ENCODE measurements at regions not wholly inside any gene's neighbourhood (a gene's known extent, or its start where the extent isn't known, plus 50 kb on each side); places are given as distances from the start of the nearest gene placed in this dataset.
"Not testable (repeated sequence)": the region's sequence is repeated elsewhere in the genome, so short reads cannot be mapped to it uniquely, and the experiment has no call there.

GRCh38 chr12:89289720-89290119 lies 62.6 kb downstream of the DUSP6 start:
- Histone ChIP-seq H3K4me3 (ENCODE audit: low read length) (no peak overlapping the region), H3K27me3 (ENCODE audit: insufficient read depth, low read length) (no peaks in the 10 kb centered on the region), H3K9me3 (ENCODE audit: low read depth, low read length) (no peaks in the 10 kb centered on the region), H3K4me1 (ENCODE audit: insufficient read depth, low read length) (no peaks in the 10 kb centered on the region)

GRCh38 chr12:89288959-89289358 lies 63.3 kb downstream of the DUSP6 start:
- Histone ChIP-seq H3K9me3 (ENCODE audit: low read depth, low read length) (no peaks in the 10 kb centered on the region), H3K4me1 (ENCODE audit: insufficient read depth, low read length) (no peaks in the 10 kb centered on the region), H3K4me3 (ENCODE audit: low read length) (no peak overlapping the region), H3K27me3 (ENCODE audit: insufficient read depth, low read length) (no peaks in the 10 kb centered on the region)

GRCh38 chr12:89286501-89286900 lies 65.8 kb downstream of the DUSP6 start:
- H3K27me3 ChIP-seq (ENCODE audit: insufficient read depth, low read length): no peaks in the 10 kb centered on the region
- H3K4me3 ChIP-seq (ENCODE audit: low read length): no peak overlapping the region
- no peaks in the 10 kb centered on the region for H3K9me3 ChIP-seq (ENCODE audit: low read depth, low read length)
- peaks cover 5% of the 10 kb centered on the region for H3K4me1 ChIP-seq (ENCODE audit: insufficient read depth, low read length)

GRCh38 chr12:89281539-89281867 lies 70.8 kb downstream of the DUSP6 start:
- H3K4me1 ChIP-seq (ENCODE audit: insufficient read depth, low read length): peaks cover 12% of the 10 kb centered on the region
- no peaks in the 10 kb centered on the region for H3K27me3 ChIP-seq (ENCODE audit: insufficient read depth, low read length)
- no peak overlapping the region for H3K4me3 ChIP-seq (ENCODE audit: low read length)
- H3K9me3 ChIP-seq (ENCODE audit: low read depth, low read length): no peaks in the 10 kb centered on the region

- Histone ChIP-seq H3K27me3 (ENCODE audit: insufficient read depth, low read length) (no peaks in the 10 kb centered on the region), H3K9me3 (ENCODE audit: low read depth, low read length) (no peaks in the 10 kb centered on the region), H3K4me3 (ENCODE audit: low read length) (no peak overlapping the region), H3K4me1 (ENCODE audit: insufficient read depth, low read length) (peaks cover 12% of the 10 kb centered on the region)
Observed at GRCh38 chr12:89280833-89281538, 71.3 kb downstream of the DUSP6 start.

- no peak overlapping the region for H3K4me3 ChIP-seq (ENCODE audit: low read length)
- H3K27me3 ChIP-seq (ENCODE audit: insufficient read depth, low read length): no peaks in the 10 kb centered on the region
- peaks cover 12% of the 10 kb centered on the region for H3K4me1 ChIP-seq (ENCODE audit: insufficient read depth, low read length)
- H3K9me3 ChIP-seq (ENCODE audit: low read depth, low read length): no peaks in the 10 kb centered on the region
Observed at GRCh38 chr12:89279499-89279898, 72.8 kb downstream of the DUSP6 start.

GRCh38 chr12:89278862-89279261 lies 73.4 kb downstream of the DUSP6 start:
- H3K27me3 ChIP-seq (ENCODE audit: insufficient read depth, low read length): no peaks in the 10 kb centered on the region
- peaks cover 12% of the 10 kb centered on the region for H3K4me1 ChIP-seq (ENCODE audit: insufficient read depth, low read length)
- no peak overlapping the region for H3K4me3 ChIP-seq (ENCODE audit: low read length)
- no peaks in the 10 kb centered on the region for H3K9me3 ChIP-seq (ENCODE audit: low read depth, low read length)

- Histone ChIP-seq H3K4me3 (ENCODE audit: low read length) (no peak overlapping the region), H3K4me1 (ENCODE audit: insufficient read depth, low read length) (peaks cover 12% of the 10 kb centered on the region), H3K27me3 (ENCODE audit: insufficient read depth, low read length) (no peaks in the 10 kb centered on the region), H3K9me3 (ENCODE audit: low read depth, low read length) (no peaks in the 10 kb centered on the region)
Observed at GRCh38 chr12:89278169-89278568, 74.1 kb downstream of the DUSP6 start.

- no peaks in the 10 kb centered on the region for H3K9me3 ChIP-seq (ENCODE audit: low read depth, low read length)
- H3K4me1 ChIP-seq (ENCODE audit: insufficient read depth, low read length): peaks cover 11% of the 10 kb centered on the region
- H3K4me3 ChIP-seq (ENCODE audit: low read length): no peak overlapping the region
- H3K27me3 ChIP-seq (ENCODE audit: insufficient read depth, low read length): no peaks in the 10 kb centered on the region
Observed at GRCh38 chr12:89276860-89277259, 75.4 kb downstream of the DUSP6 start.

- H3K9me3 ChIP-seq (ENCODE audit: low read depth, low read length): no peaks in the 10 kb centered on the region
- peaks cover 8% of the 10 kb centered on the region for H3K4me1 ChIP-seq (ENCODE audit: insufficient read depth, low read length)
- H3K4me3 ChIP-seq (ENCODE audit: low read length): no peak overlapping the region
- H3K27me3 ChIP-seq (ENCODE audit: insufficient read depth, low read length): no peaks in the 10 kb centered on the region
Observed at GRCh38 chr12:89273525-89273924, 78.8 kb downstream of the DUSP6 start.

GRCh38 chr12:89270548-89270947 lies 81.8 kb downstream of the DUSP6 start:
- no peaks in the 10 kb centered on the region for H3K27me3 ChIP-seq (ENCODE audit: insufficient read depth, low read length)
- no peaks in the 10 kb centered on the region for H3K9me3 ChIP-seq (ENCODE audit: low read depth, low read length)
- peaks cover 19% of the 10 kb centered on the region for H3K4me1 ChIP-seq (ENCODE audit: insufficient read depth, low read length)
- H3K4me3 ChIP-seq (ENCODE audit: low read length): no peak overlapping the region

GRCh38 chr12:89269174-89269573 lies 83.1 kb downstream of the DUSP6 start:
- H3K4me3 ChIP-seq (ENCODE audit: low read length): no peak overlapping the region
- H3K9me3 ChIP-seq (ENCODE audit: low read depth, low read length): no peaks in the 10 kb centered on the region
- H3K27me3 ChIP-seq (ENCODE audit: insufficient read depth, low read length): no peaks in the 10 kb centered on the region
- H3K4me1 ChIP-seq (ENCODE audit: insufficient read depth, low read length): peaks cover 19% of the 10 kb centered on the region

GRCh38 chr12:89267404-89267803 lies 84.9 kb downstream of the DUSP6 start:
- H3K4me3 ChIP-seq (ENCODE audit: low read length): no peak overlapping the region
- H3K9me3 ChIP-seq (ENCODE audit: low read depth, low read length): no peaks in the 10 kb centered on the region
- H3K27me3 ChIP-seq (ENCODE audit: insufficient read depth, low read length): no peaks in the 10 kb centered on the region
- peaks cover 19% of the 10 kb centered on the region for H3K4me1 ChIP-seq (ENCODE audit: insufficient read depth, low read length)

GRCh38 chr12:89266574-89267188 lies 85.6 kb downstream of the DUSP6 start:
- H3K9me3 ChIP-seq (ENCODE audit: low read depth, low read length); H3K27me3 ChIP-seq (ENCODE audit: insufficient read depth, low read length); H3K4me3 ChIP-seq (ENCODE audit: low read length): not testable (repeated sequence)
- peaks cover 19% of the 10 kb centered on the region for H3K4me1 ChIP-seq (ENCODE audit: insufficient read depth, low read length)

- H3K4me3 ChIP-seq (ENCODE audit: low read length): no peak overlapping the region
- H3K9me3 ChIP-seq (ENCODE audit: low read depth, low read length): no peaks in the 10 kb centered on the region
- H3K27me3 ChIP-seq (ENCODE audit: insufficient read depth, low read length): no peaks in the 10 kb centered on the region
- peaks cover 19% of the 10 kb centered on the region for H3K4me1 ChIP-seq (ENCODE audit: insufficient read depth, low read length)
Observed at GRCh38 chr12:89264837-89265236, 87.5 kb downstream of the DUSP6 start.

- H3K9me3 ChIP-seq (ENCODE audit: low read depth, low read length): no peaks in the 10 kb centered on the region
- H3K27me3 ChIP-seq (ENCODE audit: insufficient read depth, low read length): no peaks in the 10 kb centered on the region
- peaks cover 13% of the 10 kb centered on the region for H3K4me1 ChIP-seq (ENCODE audit: insufficient read depth, low read length)
Observed at GRCh38 chr12:89263900-89264299, 88.4 kb downstream of the DUSP6 start.

More at GRCh38 chr12:89263900-89264299, 88.4 kb downstream of the DUSP6 start:
- no peak overlapping the region for H3K4me3 ChIP-seq (ENCODE audit: low read length)
